ENCODE measurements at regions not wholly inside any gene's neighbourhood (a gene's known extent, or its start where the extent isn't known, plus 50 kb on each side); places are given as distances from the start of the nearest gene placed in this dataset.
"Not testable (repeated sequence)": the region's sequence is repeated elsewhere in the genome, so short reads cannot be mapped to it uniquely, and the experiment has no call there.

- intact Hi-C loops (cut with DNase I) = no loop called here
- Histone ChIP-seq H3K9me3 (no peaks in the 10 kb centered on the region), H3K4me1 (peaks cover 0 to 9% of the 10 kb centered on the region in 2 donors), H3K4me3 (no peak overlapping the region), H3K36me3 (no peaks in the 10 kb centered on the region), H3K27me3 (no peaks in the 10 kb centered on the region), H3K27ac (no peak overlapping the region)
- TF ChIP-seq, protein P1, sequence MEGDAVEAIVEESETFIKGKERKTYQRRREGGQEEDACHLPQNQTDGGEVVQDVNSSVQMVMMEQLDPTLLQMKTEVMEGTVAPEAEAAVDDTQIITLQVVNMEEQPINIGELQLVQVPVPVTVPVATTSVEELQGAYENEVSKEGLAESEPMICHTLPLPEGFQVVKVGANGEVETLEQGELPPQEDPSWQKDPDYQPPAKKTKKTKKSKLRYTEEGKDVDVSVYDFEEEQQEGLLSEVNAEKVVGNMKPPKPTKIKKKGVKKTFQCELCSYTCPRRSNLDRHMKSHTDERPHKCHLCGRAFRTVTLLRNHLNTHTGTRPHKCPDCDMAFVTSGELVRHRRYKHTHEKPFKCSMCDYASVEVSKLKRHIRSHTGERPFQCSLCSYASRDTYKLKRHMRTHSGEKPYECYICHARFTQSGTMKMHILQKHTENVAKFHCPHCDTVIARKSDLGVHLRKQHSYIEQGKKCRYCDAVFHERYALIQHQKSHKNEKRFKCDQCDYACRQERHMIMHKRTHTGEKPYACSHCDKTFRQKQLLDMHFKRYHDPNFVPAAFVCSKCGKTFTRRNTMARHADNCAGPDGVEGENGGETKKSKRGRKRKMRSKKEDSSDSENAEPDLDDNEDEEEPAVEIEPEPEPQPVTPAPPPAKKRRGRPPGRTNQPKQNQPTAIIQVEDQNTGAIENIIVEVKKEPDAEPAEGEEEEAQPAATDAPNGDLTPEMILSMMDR (IDR thresholded peaks at IDR 0.05) = no peak
- DNase-seq (ENCODE audit: low spot score in 2 of 2) = no peak
These were observed 570.4 kb upstream of the EYS start for GRCh38 chr6:66277400-66277799.

GRCh38 chr6:66265737-66266136 is 558.7 kb upstream of the EYS start:
- no peak overlapping the region for H3K27ac ChIP-seq
- TF ChIP-seq, protein P1 (IDR thresholded peaks at IDR 0.05) = no peak
- intact Hi-C loops (cut with DNase I) = no loop called here
- no peak overlapping the region for H3K4me3 ChIP-seq
- no peaks in the 10 kb centered on the region for H3K4me1 ChIP-seq
- H3K27me3 ChIP-seq = no peaks in the 10 kb centered on the region
- DNase-seq (ENCODE audit: low spot score in 2 of 2) = no peak
- H3K36me3 ChIP-seq = no peaks in the 10 kb centered on the region
- no peaks in the 10 kb centered on the region for H3K9me3 ChIP-seq

- intact Hi-C loops (cut with DNase I) = no loop called here
- Histone ChIP-seq H3K27ac (no peak overlapping the region), H3K4me3 (no peak overlapping the region), H3K9me3 (peaks cover 0 to 1% of the 10 kb centered on the region in 2 donors), H3K27me3 (no peaks in the 10 kb centered on the region), H3K4me1 (no peaks in the 10 kb centered on the region), H3K36me3 (no peaks in the 10 kb centered on the region)
- no peak for DNase-seq (ENCODE audit: low spot score in 2 of 2)
- TF ChIP-seq, protein P1 (IDR thresholded peaks at IDR 0.05) = no peak
These were observed 557.4 kb upstream of the EYS start for GRCh38 chr6:66264376-66264775.

- H3K27ac ChIP-seq; intact Hi-C loops (cut with DNase I); H3K27me3 ChIP-seq; H3K4me3 ChIP-seq; H3K4me1 ChIP-seq; H3K36me3 ChIP-seq; DNase-seq (ENCODE audit: low spot score in 2 of 2): not testable (repeated sequence)
- peaks cover 0 to 17% of the 10 kb centered on the region in 2 donors for H3K9me3 ChIP-seq
These were observed 551.9 kb upstream of the EYS start for GRCh38 chr6:66258731-66259487.

- no peak overlapping the region for H3K4me3 ChIP-seq
- intact Hi-C loops (cut with DNase I) = no loop called here
These were observed 538.2 kb upstream of the EYS start for GRCh38 chr6:66245231-66245630.

DNA sequence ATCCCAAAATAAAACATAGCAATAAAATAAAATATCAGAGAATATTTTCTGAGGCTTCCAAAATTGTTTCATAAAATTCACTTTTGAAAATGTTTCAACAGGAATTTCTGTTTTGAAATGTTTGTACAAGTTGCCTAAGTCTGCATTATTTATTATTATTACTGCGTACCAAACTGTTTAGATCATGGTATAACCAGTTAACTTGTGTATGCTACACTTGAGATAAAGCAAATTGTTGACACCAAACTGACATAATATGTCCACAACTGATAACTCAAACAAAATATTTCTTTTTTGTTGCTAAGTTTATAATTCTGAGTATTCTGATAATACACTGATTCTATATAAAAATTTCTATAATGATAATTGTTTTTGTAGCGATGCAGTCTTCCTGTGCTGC is 531.8 kb upstream of the EYS start:
- H3K4me1 ChIP-seq = no peaks in the 10 kb centered on the region
- no peaks in the 10 kb centered on the region for H3K27me3 ChIP-seq
- TF ChIP-seq, protein P1 (IDR thresholded peaks at IDR 0.05) = no peak
- DNase-seq (ENCODE audit: low spot score in 2 of 2) = no peak
- H3K9me3 ChIP-seq = no peaks in the 10 kb centered on the region
- no peak overlapping the region for H3K27ac ChIP-seq
- no peak overlapping the region for H3K4me3 ChIP-seq
- intact Hi-C loops (cut with DNase I) = no loop called here
- no peaks in the 10 kb centered on the region for H3K36me3 ChIP-seq

More at GRCh38 chr6:66245231-66245630, 538.2 kb upstream of the EYS start:
- TF ChIP-seq, protein P1 (IDR thresholded peaks at IDR 0.05) = no peak
- DNase-seq (ENCODE audit: low spot score in 2 of 2) = no peak
- no peaks in the 10 kb centered on the region for H3K4me1 ChIP-seq
- no peak overlapping the region for H3K27ac ChIP-seq
- no peaks in the 10 kb centered on the region for H3K27me3 ChIP-seq
- no peaks in the 10 kb centered on the region for H3K9me3 ChIP-seq
- no peaks in the 10 kb centered on the region for H3K36me3 ChIP-seq

Measured in ascending aorta (tissue), 2 donors.